Ramos (cell line): ENCODE measurements at regions not wholly inside any gene's neighbourhood (a gene's known extent, or its start where the extent isn't known, plus 50 kb on each side); places are given as distances from the start of the nearest gene placed in this dataset.

Source experiments
- in situ Hi-C: fragments of 300-500 bp; cut with MboI; formaldehyde crosslinking; loops from one replicate; pipeline ENCODE4 v1.14.3; 2022; ENCODE audit warnings: low sequenced_read_pairs; ENCODE audit not compliant: unreplicated experiment

DNA sequence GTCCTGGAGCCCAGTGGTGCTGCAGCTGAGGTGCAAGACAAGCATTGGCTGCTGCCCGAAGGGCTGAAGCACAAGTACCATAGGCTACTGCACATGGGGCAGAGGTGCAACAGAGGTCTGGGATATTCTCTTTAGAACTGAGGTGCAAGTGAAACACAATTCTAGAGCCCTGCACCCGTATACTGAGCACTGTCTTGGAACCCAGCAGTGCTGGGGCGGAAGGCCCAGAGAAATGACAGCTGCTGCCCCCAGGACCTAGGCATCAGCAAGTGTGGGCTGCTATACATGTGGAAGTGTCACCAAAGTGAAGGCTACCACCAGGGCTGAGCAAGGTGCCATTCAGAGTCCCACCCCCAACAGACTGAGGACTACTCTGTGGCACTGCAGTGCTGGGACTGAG, 393.6 kb upstream of the STEAP1 start:
- in situ Hi-C loops: no loop called here

- in situ Hi-C loops: no loop called here
Measured at GRCh38 chr7:89761173-89761572, 393.1 kb upstream of the STEAP1 start.

GRCh38 chr7:89770161-89770560, 384.1 kb upstream of the STEAP1 start:
- in situ Hi-C loops: no loop called here

DNA sequence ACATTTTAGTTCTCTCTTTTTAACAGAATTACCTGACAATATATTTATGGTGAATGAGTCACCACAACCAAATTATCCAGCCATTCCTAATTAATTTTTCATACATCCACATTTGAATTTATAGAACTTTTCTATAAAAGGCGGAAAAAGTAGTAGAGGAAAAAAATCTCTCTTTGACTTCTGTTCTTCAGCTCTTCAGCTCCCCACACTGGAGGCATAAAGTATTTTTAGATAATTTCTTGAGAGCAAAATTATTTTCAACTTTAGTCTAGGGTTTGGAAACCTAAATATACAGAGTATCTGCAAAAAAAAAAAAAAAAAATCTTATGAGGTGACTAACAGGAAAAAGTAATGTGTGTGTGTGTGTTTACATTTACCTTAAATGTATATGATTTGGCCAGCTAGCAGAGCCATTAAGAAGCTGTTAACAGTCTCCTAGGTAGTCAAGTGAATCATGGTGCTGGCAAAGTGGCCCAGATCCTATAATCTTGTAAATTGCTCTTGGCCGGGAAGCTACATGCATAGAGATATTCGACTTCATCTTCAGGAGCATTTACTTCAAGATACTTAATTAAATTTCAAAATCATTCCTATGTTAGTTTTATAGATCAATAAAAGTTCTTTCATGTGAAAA, 383.1 kb upstream of the STEAP1 start:
- in situ Hi-C loops: no loop called here

- in situ Hi-C loops: no loop called here
Measured at GRCh38 chr7:89772276-89772675, 382.0 kb upstream of the STEAP1 start.

DNA sequence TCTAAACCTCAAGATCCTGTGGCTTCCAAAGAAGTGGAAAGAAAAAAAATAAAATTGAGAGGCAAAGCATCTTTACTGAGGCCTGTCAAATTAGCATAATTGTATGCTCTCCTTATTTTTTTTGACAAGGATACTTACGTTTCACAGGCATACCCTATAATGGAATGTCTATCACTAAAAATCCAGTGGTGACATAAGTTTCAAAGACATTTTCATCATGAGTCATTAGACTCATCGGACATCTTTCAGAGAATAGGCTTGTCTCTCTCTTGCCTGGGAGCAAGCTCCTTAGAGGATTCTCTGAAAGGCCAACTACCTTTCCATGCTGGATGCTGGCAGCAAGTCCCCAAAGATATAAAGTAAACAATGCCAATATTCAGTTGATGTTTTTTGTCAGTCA, 380.7 kb upstream of the STEAP1 start:
- in situ Hi-C loops: no loop called here

GRCh38 chr7:89775459-89775858, 378.8 kb upstream of the STEAP1 start:
- in situ Hi-C loops: no loop called here

- in situ Hi-C loops: no loop called here
Measured at GRCh38 chr7:89776980-89777379, 377.3 kb upstream of the STEAP1 start.

DNA sequence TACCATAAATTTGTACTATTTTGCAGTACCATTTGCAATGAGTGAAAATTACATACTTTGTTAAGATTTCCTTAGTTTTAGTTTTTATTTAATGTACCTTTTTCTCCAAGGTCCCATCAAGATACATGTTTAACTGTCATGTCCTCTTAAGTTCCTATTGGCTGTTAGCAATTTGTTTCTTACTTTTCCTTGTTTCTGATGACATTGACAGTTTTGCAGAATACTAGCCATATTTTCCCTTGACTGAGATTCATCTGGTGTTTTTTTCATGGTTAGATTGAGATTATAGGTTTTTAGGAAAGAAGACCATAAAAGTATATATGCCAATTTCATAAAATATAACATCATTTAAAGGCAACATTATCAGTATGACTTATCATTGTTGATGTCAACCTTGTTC, 376.8 kb upstream of the STEAP1 start:
- in situ Hi-C loops: no loop called here

DNA sequence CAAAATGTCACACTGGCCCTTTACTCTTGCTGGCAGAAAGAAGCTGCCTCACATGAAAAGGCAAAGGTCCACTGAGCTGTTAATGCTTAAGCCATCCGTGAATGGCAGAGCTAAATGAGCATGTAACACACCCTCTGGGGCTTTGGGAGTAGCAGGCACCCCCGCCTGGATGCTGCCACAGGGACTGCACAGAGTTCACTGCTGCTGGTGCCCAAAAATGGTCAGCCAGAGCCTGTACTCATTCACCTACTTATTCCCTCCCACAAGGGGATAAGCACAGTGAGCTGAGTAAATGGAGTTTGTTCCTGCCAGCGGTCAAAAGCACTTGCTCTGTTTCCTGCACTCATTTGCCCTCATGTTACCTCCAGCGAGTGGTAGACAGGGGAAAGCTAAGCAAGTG, 374.0 kb upstream of the STEAP1 start:
- in situ Hi-C loops: no loop called here

- in situ Hi-C loops: no loop called here
Measured at GRCh38 chr7:89796481-89796880, 357.8 kb upstream of the STEAP1 start.

- in situ Hi-C loops: no loop called here
Measured at GRCh38 chr7:89797965-89798598, 356.2 kb upstream of the STEAP1 start.

GRCh38 chr7:89798599-89798996, 355.7 kb upstream of the STEAP1 start:
- in situ Hi-C loops: no loop called here

DNA sequence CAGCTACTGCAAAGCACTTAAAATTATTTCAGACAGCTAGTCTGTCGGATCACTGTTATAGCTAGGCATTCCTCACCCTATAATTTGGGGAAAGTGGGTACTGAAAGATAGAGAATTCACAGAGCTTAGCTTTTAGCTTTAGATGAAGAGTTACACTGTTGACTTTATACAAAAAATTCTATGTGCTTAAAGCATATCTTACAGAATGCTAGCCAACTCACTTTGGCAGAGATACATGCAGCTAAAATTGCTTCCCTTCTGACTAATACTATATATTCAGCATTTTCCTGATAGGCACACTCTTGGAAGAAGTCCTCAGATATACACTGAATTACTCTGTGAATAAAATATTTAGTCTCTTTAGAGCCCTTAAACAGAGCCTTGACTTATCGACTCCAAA, 353.5 kb upstream of the STEAP1 start:
- in situ Hi-C loops: no loop called here

GRCh38 chr7:89809291-89809690, 345.0 kb upstream of the STEAP1 start:
- in situ Hi-C loops: no loop called here

DNA sequence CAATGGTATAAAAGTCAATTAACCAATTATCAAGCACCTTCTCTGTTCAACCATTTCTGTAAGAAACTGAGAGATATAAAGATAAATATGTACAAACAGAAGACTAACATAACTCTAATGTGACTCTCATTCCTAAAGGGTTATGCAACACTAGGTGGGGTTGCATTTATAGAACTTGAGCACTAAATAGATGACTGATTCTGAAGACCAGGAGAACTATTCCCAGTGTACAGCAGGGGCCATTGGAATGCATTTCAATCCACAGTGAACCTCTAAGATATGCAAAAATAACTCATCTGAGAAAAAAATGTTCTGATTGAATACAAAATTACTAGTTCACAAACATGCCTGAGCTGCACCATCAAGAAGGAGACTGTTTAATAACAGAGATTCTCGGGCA, 341.2 kb upstream of the STEAP1 start:
- in situ Hi-C loops: no loop called here

- in situ Hi-C loops: no loop called here
Measured at GRCh38 chr7:89826121-89826520, 328.1 kb upstream of the STEAP1 start.

GRCh38 chr7:89826557-89826956, 327.7 kb upstream of the STEAP1 start:
- in situ Hi-C loops: no loop called here

GRCh38 chr7:89837515-89837914, 316.8 kb upstream of the STEAP1 start:
- in situ Hi-C loops: no loop called here

GRCh38 chr7:89839329-89839728, 314.9 kb upstream of the STEAP1 start:
- in situ Hi-C loops: no loop called here

GRCh38 chr7:89845952-89846351, 308.3 kb upstream of the STEAP1 start:
- in situ Hi-C loops: no loop called here

- in situ Hi-C loops: no loop called here
Measured at GRCh38 chr7:89849052-89849451, 305.2 kb upstream of the STEAP1 start.
